ENCODE measurements at regions not wholly inside any gene's neighbourhood (a gene's known extent, or its start where the extent isn't known, plus 50 kb on each side); places are given as distances from the start of the nearest gene placed in this dataset.

GRCh38 chr6:170124836-170125235, 166.0 kb downstream of the DLL1 start:
- no peak overlapping the region for H3K4me3 ChIP-seq (ENCODE audit: low read length)
- TF ChIP-seq CTCF (IDR thresholded peaks at IDR 0.05; ENCODE audit: insufficient read depth, low read depth, low read length, missing control alignments), result no peak
- peak; percentile 89 for DNase-seq (ENCODE audit: low read depth)

GRCh38 chr6:170124150-170124549, 166.7 kb downstream of the DLL1 start:
- TF ChIP-seq CTCF (IDR thresholded peaks at IDR 0.05; ENCODE audit: insufficient read depth, low read depth, low read length, missing control alignments), result no peak
- no peak for DNase-seq (ENCODE audit: low read depth)
- no peak overlapping the region for H3K4me3 ChIP-seq (ENCODE audit: low read length)

- no peak overlapping the region for H3K4me3 ChIP-seq (ENCODE audit: low read length)
- TF ChIP-seq CTCF (IDR thresholded peaks at IDR 0.05; ENCODE audit: insufficient read depth, low read depth, low read length, missing control alignments), result no peak
- DNase-seq (ENCODE audit: low read depth), result peak; percentile 62
Measured at GRCh38 chr6:170122651-170123050, 168.2 kb downstream of the DLL1 start.

GRCh38 chr6:170117111-170117972, 173.5 kb downstream of the DLL1 start:
- no peak overlapping the region for H3K4me3 ChIP-seq (ENCODE audit: low read length)
- DNase-seq (ENCODE audit: low read depth), result no peak
- TF ChIP-seq CTCF (IDR thresholded peaks at IDR 0.05; ENCODE audit: insufficient read depth, low read depth, low read length, missing control alignments), result no peak

GRCh38 chr6:170116636-170117035, 174.2 kb downstream of the DLL1 start:
- H3K4me3 ChIP-seq (ENCODE audit: low read length), result no peak overlapping the region
- no peak for DNase-seq (ENCODE audit: low read depth)
- TF ChIP-seq CTCF (IDR thresholded peaks at IDR 0.05; ENCODE audit: insufficient read depth, low read depth, low read length, missing control alignments), result no peak

- no peak for DNase-seq (ENCODE audit: low read depth)
- no peak for TF ChIP-seq CTCF (IDR thresholded peaks at IDR 0.05; ENCODE audit: insufficient read depth, low read depth, low read length, missing control alignments)
- no peak overlapping the region for H3K4me3 ChIP-seq (ENCODE audit: low read length)
Measured at GRCh38 chr6:170114956-170115855, 175.7 kb downstream of the DLL1 start.

Data from epithelial cell of esophagus (primary cell).